Activated T-cell treated with anti-CD3 and anti-CD28 coated beads, Interleukin-2, amount 50 U/mL, for 24 hours (primary cell): ENCODE measurements at regions not wholly inside any gene's neighbourhood (a gene's known extent, or its start where the extent isn't known, plus 50 kb on each side); places are given as distances from the start of the nearest gene placed in this dataset.

Experiments used
- DNase-seq: peaks from one replicate; pipeline ENCODE4 v3.0.0-alpha.2; 2020
- H3K27ac Mint-ChIP-seq: 2 replicates; pipeline ENCODE4 v1.8.0; 2020; ENCODE audit warnings: mild to moderate bottlenecking, mixed read lengths
- H3K27me3 Mint-ChIP-seq: 2 replicates; pipeline ENCODE4 v1.8.0; 2020; ENCODE audit warnings: mixed read lengths
- H3K36me3 Mint-ChIP-seq: 2 replicates; pipeline ENCODE4 v1.8.0; 2020; ENCODE audit warnings: low read depth, mixed read lengths
- H3K4me1 Mint-ChIP-seq: 2 replicates; pipeline ENCODE4 v1.8.0; 2020; ENCODE audit warnings: low read depth, mixed read lengths
- H3K4me3 Mint-ChIP-seq: 2 replicates; pipeline ENCODE4 v1.8.0; 2020; ENCODE audit warnings: mild to moderate bottlenecking, moderate library complexity, mixed read lengths
- H3K9me3 Mint-ChIP-seq: 2 replicates; pipeline ENCODE4 v1.8.0; 2020; ENCODE audit warnings: mixed read lengths

- H3K36me3 Mint-ChIP-seq: no peaks in the 10 kb centered on the region
- no peak overlapping the region for H3K27ac Mint-ChIP-seq
- H3K9me3 Mint-ChIP-seq: peaks cover 2% of the 10 kb centered on the region
- DNase-seq: no peak
- H3K27me3 Mint-ChIP-seq: no peaks in the 10 kb centered on the region
- H3K4me1 Mint-ChIP-seq: no peaks in the 10 kb centered on the region
- H3K4me3 Mint-ChIP-seq: no peak overlapping the region
Measured at GRCh38 chr9:118324706-118325105, 620.5 kb downstream of the TLR4 start.

DNA sequence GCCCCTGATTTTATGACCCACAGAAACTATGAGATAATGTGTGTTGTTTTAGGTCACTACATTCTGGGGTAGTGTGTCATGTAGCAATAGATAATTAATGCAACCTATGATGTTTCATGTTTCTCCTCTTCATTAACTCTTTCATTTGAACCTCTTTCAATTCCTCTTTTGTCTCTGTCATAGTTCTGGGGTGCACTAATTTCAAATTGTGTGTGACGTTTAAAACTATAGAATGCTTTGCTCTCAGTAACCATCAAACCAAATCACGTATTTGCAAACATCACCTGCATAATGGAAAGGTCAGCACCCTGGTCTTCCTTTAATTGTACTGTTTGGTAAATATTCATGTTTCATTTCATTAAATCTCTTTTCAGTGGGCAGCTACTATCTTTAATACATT, 621.6 kb downstream of the TLR4 start:
- H3K9me3 Mint-ChIP-seq: peaks cover 2% of the 10 kb centered on the region

GRCh38 chr9:118326326-118326725, 622.1 kb downstream of the TLR4 start:
- peaks cover 2% of the 10 kb centered on the region for H3K9me3 Mint-ChIP-seq
- H3K27me3 Mint-ChIP-seq: no peaks in the 10 kb centered on the region
- DNase-seq: no peak
- no peaks in the 10 kb centered on the region for H3K36me3 Mint-ChIP-seq
- H3K4me1 Mint-ChIP-seq: no peaks in the 10 kb centered on the region
- H3K4me3 Mint-ChIP-seq: no peak overlapping the region
- H3K27ac Mint-ChIP-seq: no peak overlapping the region

More for the DNA sequence above, 621.6 kb downstream of the TLR4 start:
- no peak for DNase-seq
- H3K4me3 Mint-ChIP-seq: no peak overlapping the region
- H3K4me1 Mint-ChIP-seq: no peaks in the 10 kb centered on the region
- H3K27me3 Mint-ChIP-seq: no peaks in the 10 kb centered on the region
- no peak overlapping the region for H3K27ac Mint-ChIP-seq
- H3K36me3 Mint-ChIP-seq: no peaks in the 10 kb centered on the region

GRCh38 chr9:118330191-118330986, 626.2 kb downstream of the TLR4 start:
- DNase-seq: no peak
- H3K27ac Mint-ChIP-seq: no peak overlapping the region
- H3K4me3 Mint-ChIP-seq: no peak overlapping the region
- no peaks in the 10 kb centered on the region for H3K27me3 Mint-ChIP-seq
- peaks cover 2% of the 10 kb centered on the region for H3K9me3 Mint-ChIP-seq
- H3K4me1 Mint-ChIP-seq: no peaks in the 10 kb centered on the region
- H3K36me3 Mint-ChIP-seq: no peaks in the 10 kb centered on the region

DNA sequence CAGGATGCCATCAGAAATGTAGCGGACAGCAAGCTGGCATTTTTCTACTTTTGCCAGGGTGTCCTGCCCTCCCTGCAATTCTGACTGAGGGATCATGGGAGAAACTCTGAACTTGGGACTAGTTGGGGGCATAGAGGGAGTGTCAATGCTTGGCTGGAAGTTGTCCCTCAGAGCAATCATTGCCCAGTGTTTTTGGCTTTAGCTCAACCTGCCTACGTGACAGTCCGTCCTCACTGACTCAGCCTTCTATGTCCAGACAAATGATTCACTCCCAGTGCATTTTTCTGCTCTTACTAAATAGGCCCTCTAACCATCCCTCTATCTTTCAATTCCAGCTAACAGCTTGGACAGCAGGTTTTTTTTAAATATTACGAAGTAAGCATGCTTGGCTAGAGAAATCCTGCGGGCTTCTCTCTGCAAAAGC, 627.4 kb downstream of the TLR4 start:
- H3K27ac Mint-ChIP-seq: no peak overlapping the region
- DNase-seq: no peak
- H3K4me1 Mint-ChIP-seq: no peaks in the 10 kb centered on the region
- H3K27me3 Mint-ChIP-seq: no peaks in the 10 kb centered on the region
- H3K9me3 Mint-ChIP-seq: no peaks in the 10 kb centered on the region
- no peaks in the 10 kb centered on the region for H3K36me3 Mint-ChIP-seq
- no peak overlapping the region for H3K4me3 Mint-ChIP-seq

- Mint-ChIP-seq H3K36me3 (no peaks in the 10 kb centered on the region), H3K27ac (no peak overlapping the region), H3K9me3 (no peaks in the 10 kb centered on the region), H3K4me1 (no peaks in the 10 kb centered on the region), H3K4me3 (no peak overlapping the region), H3K27me3 (no peaks in the 10 kb centered on the region)
- DNase-seq: no peak
Measured at GRCh38 chr9:118336250-118336942, 632.2 kb downstream of the TLR4 start.

DNA sequence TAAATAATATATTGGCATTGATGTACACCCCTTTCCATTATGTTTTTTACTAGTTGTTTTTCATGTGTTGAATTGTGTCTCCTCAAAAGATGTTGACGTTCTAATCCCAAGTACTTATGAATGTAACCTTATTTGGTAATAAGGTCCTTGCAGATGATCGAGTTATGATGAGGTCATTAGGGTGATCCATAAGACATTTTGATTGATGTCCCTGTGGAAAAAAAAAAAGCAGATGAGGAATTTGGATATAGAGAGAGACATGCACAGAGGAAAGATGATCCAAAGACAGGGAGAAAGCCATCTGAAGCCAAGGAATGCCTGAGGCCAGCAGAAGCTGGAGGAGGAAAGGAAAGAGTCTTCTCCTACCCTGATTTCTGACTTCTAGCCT, 632.7 kb downstream of the TLR4 start:
- no peaks in the 10 kb centered on the region for H3K4me1 Mint-ChIP-seq
- no peak overlapping the region for H3K4me3 Mint-ChIP-seq
- no peak for DNase-seq
- no peaks in the 10 kb centered on the region for H3K27me3 Mint-ChIP-seq
- no peak overlapping the region for H3K27ac Mint-ChIP-seq
- H3K36me3 Mint-ChIP-seq: no peaks in the 10 kb centered on the region
- no peaks in the 10 kb centered on the region for H3K9me3 Mint-ChIP-seq

GRCh38 chr9:118360036-118360435, 655.8 kb downstream of the TLR4 start:
- H3K27ac Mint-ChIP-seq: no peak overlapping the region
- H3K4me3 Mint-ChIP-seq: no peak overlapping the region
- H3K4me1 Mint-ChIP-seq: no peaks in the 10 kb centered on the region
- H3K27me3 Mint-ChIP-seq: no peaks in the 10 kb centered on the region
- no peak for DNase-seq
- H3K36me3 Mint-ChIP-seq: no peaks in the 10 kb centered on the region
- H3K9me3 Mint-ChIP-seq: peaks cover 6% of the 10 kb centered on the region

GRCh38 chr9:118362123-118362522, 657.9 kb downstream of the TLR4 start:
- H3K9me3 Mint-ChIP-seq: peaks cover 6% of the 10 kb centered on the region
- DNase-seq: no peak
- H3K36me3 Mint-ChIP-seq: no peaks in the 10 kb centered on the region
- no peak overlapping the region for H3K4me3 Mint-ChIP-seq
- no peak overlapping the region for H3K27ac Mint-ChIP-seq
- no peaks in the 10 kb centered on the region for H3K27me3 Mint-ChIP-seq
- no peaks in the 10 kb centered on the region for H3K4me1 Mint-ChIP-seq

DNA sequence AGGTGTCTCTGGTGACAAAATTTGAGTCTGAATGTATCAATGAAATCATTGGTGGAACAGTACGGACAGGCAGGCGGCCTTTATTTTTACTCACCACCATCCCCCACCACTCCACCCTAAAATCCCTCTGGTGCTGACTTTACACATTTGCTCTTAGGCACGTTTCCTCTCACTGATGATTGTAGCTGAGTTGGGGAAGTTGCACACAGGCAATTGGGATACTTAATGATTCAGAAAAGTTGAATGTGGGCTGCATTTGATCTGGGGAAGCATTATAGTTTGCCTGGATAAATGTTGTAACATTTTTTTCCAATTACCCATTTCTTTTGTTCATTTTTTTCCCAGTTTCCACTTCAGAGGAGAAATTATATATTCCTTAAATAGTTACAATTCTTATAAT, 658.4 kb downstream of the TLR4 start:
- Mint-ChIP-seq H3K4me3 (no peak overlapping the region), H3K27me3 (no peaks in the 10 kb centered on the region), H3K9me3 (peaks cover 6% of the 10 kb centered on the region), H3K27ac (no peak overlapping the region), H3K4me1 (no peaks in the 10 kb centered on the region), H3K36me3 (no peaks in the 10 kb centered on the region)
- DNase-seq: no peak

DNA sequence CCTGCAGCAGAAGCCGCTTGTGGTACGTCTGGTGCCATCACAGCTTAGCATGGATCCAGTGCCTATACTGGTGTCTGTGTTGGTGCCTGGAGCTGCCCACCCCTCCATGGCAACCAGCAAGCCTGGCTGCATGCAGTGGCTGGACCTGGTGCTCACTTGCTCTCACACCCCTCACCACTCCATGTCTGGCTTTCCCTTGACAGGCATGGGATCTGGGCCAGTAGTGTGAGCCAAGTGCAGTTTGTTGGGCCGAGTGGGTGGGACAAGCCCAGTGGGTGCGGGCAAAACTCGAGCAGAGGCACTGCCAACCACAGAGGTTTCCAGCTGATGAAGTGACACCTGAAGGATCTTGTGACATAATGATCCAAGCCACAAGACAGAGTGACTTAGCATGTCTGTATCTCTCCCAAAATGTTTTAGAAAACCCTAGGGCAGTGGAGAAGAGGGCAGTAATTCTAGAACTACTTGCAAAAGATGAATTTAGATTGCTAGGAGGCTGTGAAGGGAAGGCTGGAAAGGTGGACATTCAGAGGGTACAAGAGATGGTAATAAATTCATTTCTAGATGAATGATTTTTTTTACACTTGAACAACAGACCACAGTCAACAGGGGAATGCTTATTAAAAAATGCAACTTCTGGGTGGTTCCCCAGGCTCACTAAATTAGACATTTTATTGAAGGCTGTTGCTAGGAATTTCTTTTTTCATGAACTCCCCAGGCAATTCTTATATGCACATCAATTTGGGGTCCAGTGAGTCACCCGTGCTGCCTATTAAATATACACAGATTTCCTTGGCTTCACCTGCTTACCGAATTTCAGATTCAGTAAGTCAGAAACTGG, 660.3 kb downstream of the TLR4 start:
- DNase-seq: no peak
- H3K36me3 Mint-ChIP-seq: no peaks in the 10 kb centered on the region
- H3K4me3 Mint-ChIP-seq: no peak overlapping the region
- no peak overlapping the region for H3K27ac Mint-ChIP-seq
- H3K9me3 Mint-ChIP-seq: peaks cover 6% of the 10 kb centered on the region
- H3K27me3 Mint-ChIP-seq: no peaks in the 10 kb centered on the region
- no peaks in the 10 kb centered on the region for H3K4me1 Mint-ChIP-seq

DNA sequence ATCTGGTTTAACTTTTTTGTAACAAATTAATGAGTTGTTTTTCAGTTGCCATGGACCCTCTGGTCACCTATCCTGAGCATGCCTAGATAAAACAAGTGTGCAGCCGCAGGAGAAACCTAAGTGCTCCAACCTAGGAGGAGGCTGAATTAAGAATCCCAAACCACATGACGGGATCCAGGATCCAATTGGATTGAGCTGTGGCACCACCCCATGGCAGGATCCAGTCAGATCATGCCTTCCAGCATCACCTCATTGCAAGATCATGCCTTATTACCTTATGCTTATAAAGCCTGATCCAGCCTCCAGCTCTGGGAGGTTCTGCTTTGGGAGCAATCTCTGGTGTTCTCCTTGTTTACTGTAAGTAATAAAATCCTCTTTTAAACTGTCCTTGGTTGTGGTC, 662.0 kb downstream of the TLR4 start:
- Mint-ChIP-seq H3K4me1 (no peaks in the 10 kb centered on the region), H3K27ac (no peak overlapping the region), H3K27me3 (no peaks in the 10 kb centered on the region), H3K4me3 (no peak overlapping the region), H3K36me3 (no peaks in the 10 kb centered on the region), H3K9me3 (peaks cover 13% of the 10 kb centered on the region)
- DNase-seq: no peak

DNA sequence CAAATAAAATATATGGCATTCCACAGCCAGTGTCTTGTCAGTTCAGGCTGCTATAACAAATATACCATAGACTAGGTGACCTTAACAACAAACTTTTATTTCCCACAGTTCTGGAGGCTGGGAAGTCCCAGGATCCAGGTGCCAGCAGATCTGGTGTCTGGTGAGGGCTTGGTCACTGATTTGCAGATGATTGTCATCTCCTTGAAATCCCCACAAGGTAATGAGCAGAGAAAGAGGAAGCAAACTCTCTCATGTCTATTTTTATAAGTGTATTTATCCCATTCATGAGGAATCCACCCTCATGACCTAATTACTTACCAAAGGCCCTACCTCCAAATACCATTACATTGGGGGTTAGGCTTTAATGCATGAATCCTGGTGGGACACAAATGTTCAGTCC, 663.2 kb downstream of the TLR4 start:
- no peak for DNase-seq
- Mint-ChIP-seq H3K4me3 (no peak overlapping the region), H3K27me3 (no peaks in the 10 kb centered on the region), H3K4me1 (no peaks in the 10 kb centered on the region), H3K36me3 (no peaks in the 10 kb centered on the region), H3K27ac (no peak overlapping the region), H3K9me3 (peaks cover 18% of the 10 kb centered on the region)

- no peak overlapping the region for H3K4me3 Mint-ChIP-seq
- no peaks in the 10 kb centered on the region for H3K4me1 Mint-ChIP-seq
- DNase-seq: no peak
- H3K27me3 Mint-ChIP-seq: no peaks in the 10 kb centered on the region
- H3K36me3 Mint-ChIP-seq: no peaks in the 10 kb centered on the region
- peaks cover 6% of the 10 kb centered on the region for H3K9me3 Mint-ChIP-seq
- no peak overlapping the region for H3K27ac Mint-ChIP-seq
Measured at GRCh38 chr9:118384531-118385100, 680.4 kb downstream of the TLR4 start.
